Ascending aorta (tissue), 2 donors: ENCODE measurements at regions not wholly inside any gene's neighbourhood (a gene's known extent, or its start where the extent isn't known, plus 50 kb on each side); places are given as distances from the start of the nearest gene placed in this dataset.

Experiments used
- DNase-seq, 2 donors: peaks; one replicate each; pipeline ENCODE4 v3.0.0-alpha.2; 2019; ENCODE audit warnings: low spot score in 2 of 2
- H3K27ac ChIP-seq, 2 donors: fragments of 200-600 bp; sonication (generic); one replicate each; pipeline ENCODE4 v1.5.1; 2016 to 2017; ENCODE audit warnings: mild to moderate bottlenecking in 1 of 2
- H3K27me3 ChIP-seq: fragments of 200-600 bp; sonication (generic); one replicate; pipeline ENCODE4 v1.5.1; 2017
- H3K36me3 ChIP-seq, 2 donors: fragments of 200-600 bp; sonication (generic); one replicate each; pipeline ENCODE4 v1.5.1; 2016
- H3K4me1 ChIP-seq, 2 donors: fragments of 200-600 bp; sonication (generic); one replicate each; pipeline ENCODE4 v1.5.1; 2016 to 2017; ENCODE audit warnings: mild to moderate bottlenecking in 1 of 2
- H3K4me3 ChIP-seq, 2 donors: fragments of 200-600 bp; sonication (generic); one replicate each; pipeline ENCODE4 v1.5.1; 2016 to 2017; ENCODE audit warnings: mild to moderate bottlenecking in 1 of 2
- H3K9me3 ChIP-seq, 2 donors: fragments of 200-600 bp; sonication (generic); one replicate each; pipeline ENCODE4 v1.5.1; 2016
- CTCF ChIP-seq, 3 experiments: fragments of 200-600 bp in 2 of 3; fragments of 450-650 bp in 1 of 3; sonication (generic) in 2 of 3; IDR thresholded peaks; one replicate each; pipeline ENCODE4 v1.5.1; 2016 to 2019; ENCODE audit warnings: antibody characterized with exemption in 3 of 3, mild to moderate bottlenecking in 1 of 3, moderate library complexity in 1 of 3
- intact Hi-C: fragments of 100-400 bp; cut with DNase I; formaldehyde crosslinking; loops from one replicate; pipeline ENCODE4 v1.15.1; 2023

- Histone ChIP-seq H3K4me1 (no peaks in the 10 kb centered on the region), H3K27ac (no peak overlapping the region), H3K9me3 (no peaks in the 10 kb centered on the region), H3K36me3 (no peaks in the 10 kb centered on the region), H3K4me3 (no peak overlapping the region), H3K27me3 (no peaks in the 10 kb centered on the region)
- intact Hi-C loops = no loop called here
- no peak for TF ChIP-seq CTCF (IDR thresholded peaks at IDR 0.05)
- no peak for DNase-seq
These were observed 87.0 kb upstream of the LRP1B start for GRCh38 chr2:142217804-142218203.

- Histone ChIP-seq H3K27me3 (no peaks in the 10 kb centered on the region), H3K36me3 (no peaks in the 10 kb centered on the region), H3K27ac (no peak overlapping the region), H3K4me1 (no peaks in the 10 kb centered on the region), H3K9me3 (no peaks in the 10 kb centered on the region), H3K4me3 (no peak overlapping the region)
- no peak for DNase-seq
- no peak for TF ChIP-seq CTCF (IDR thresholded peaks at IDR 0.05)
- intact Hi-C loops = no loop called here
These were observed 69.2 kb upstream of the LRP1B start for GRCh38 chr2:142200062-142200461.

GRCh38 chr2:142199073-142199472 is 68.3 kb upstream of the LRP1B start:
- no peak overlapping the region for H3K27ac ChIP-seq
- H3K9me3 ChIP-seq = no peaks in the 10 kb centered on the region
- no peak for DNase-seq
- H3K27me3 ChIP-seq = no peaks in the 10 kb centered on the region
- intact Hi-C loops = no loop called here
- no peaks in the 10 kb centered on the region for H3K36me3 ChIP-seq
- H3K4me1 ChIP-seq = no peaks in the 10 kb centered on the region
- no peak for TF ChIP-seq CTCF (IDR thresholded peaks at IDR 0.05)
- no peak overlapping the region for H3K4me3 ChIP-seq

GRCh38 chr2:142190805-142191204 is 60.0 kb upstream of the LRP1B start:
- Histone ChIP-seq H3K4me1 (no peaks in the 10 kb centered on the region), H3K36me3 (no peaks in the 10 kb centered on the region), H3K9me3 (no peaks in the 10 kb centered on the region), H3K27me3 (no peaks in the 10 kb centered on the region), H3K4me3 (no peak overlapping the region), H3K27ac (no peak overlapping the region)
- intact Hi-C loops = no loop called here
- TF ChIP-seq CTCF (IDR thresholded peaks at IDR 0.05) = no peak
- DNase-seq = no peak

GRCh38 chr2:142189501-142189900 is 58.7 kb upstream of the LRP1B start:
- Histone ChIP-seq H3K36me3 (no peaks in the 10 kb centered on the region), H3K27me3 (no peaks in the 10 kb centered on the region), H3K27ac (no peak overlapping the region), H3K9me3 (no peaks in the 10 kb centered on the region), H3K4me1 (no peaks in the 10 kb centered on the region), H3K4me3 (no peak overlapping the region)
- DNase-seq = no peak
- no peak for TF ChIP-seq CTCF (IDR thresholded peaks at IDR 0.05)
- intact Hi-C loops = no loop called here

- Histone ChIP-seq H3K36me3 (no peaks in the 10 kb centered on the region), H3K4me3 (no peak overlapping the region), H3K4me1 (no peaks in the 10 kb centered on the region), H3K27ac (no peak overlapping the region), H3K27me3 (no peaks in the 10 kb centered on the region), H3K9me3 (no peaks in the 10 kb centered on the region)
- TF ChIP-seq CTCF (IDR thresholded peaks at IDR 0.05) = no peak
- intact Hi-C loops = no loop called here
- DNase-seq = no peak
These were observed 57.7 kb upstream of the LRP1B start for GRCh38 chr2:142188562-142188961.
